Endothelial cell of umbilical vein (primary cell): ENCODE measurements at regions not wholly inside any gene's neighbourhood (a gene's known extent, or its start where the extent isn't known, plus 50 kb on each side); places are given as distances from the start of the nearest gene placed in this dataset.

Experiments
- BruUV-seq: library from RNA; stranded (reverse); fragments of 400-500 nt; replicated peaks from 2 replicates; lab custom pipeline; 2021; lab: Mats Ljungman, UMichigan
- CTCF ChIA-PET: fragments of 300-600, 350-600 bp; sonication (Branson Sonifier 250); formaldehyde crosslinking; loops from one replicate; lab custom pipeline; 2021; ENCODE audit warnings: antibody characterized with exemption, inconsistent platforms; lab: Charles Lee
- POLR2A ChIA-PET: fragments of 300-600, 350-600 bp; sonication (Branson Sonifier 250); formaldehyde crosslinking; loops from one replicate; lab custom pipeline; 2021; ENCODE audit warnings: antibody characterized with exemption, inconsistent platforms; lab: Charles Lee
- DNase-seq: peaks from one replicate; pipeline ENCODE4 v3.0.0-alpha.2; 2011; ENCODE audit warnings: low read depth, low spot score
- FAIRE-seq: peaks from 2 replicates; lab custom pipeline; 2011; peaks lifted over from hg19 to GRCh38; lab: Jason Lieb, UNC
- H2AFZ ChIP-seq: 2 replicates; pipeline ENCODE4 v1.6.0; 2012; ENCODE audit warnings: low read depth, low read length, control low read depth, inconsistent platforms
- H3K27ac ChIP-seq: 2 replicates; pipeline ENCODE4 v1.5.1; 2011; ENCODE audit warnings: low read depth, mild to moderate bottlenecking, control low read depth, low read length, moderate library complexity; ENCODE audit not compliant: insufficient read depth
- H3K27me3 ChIP-seq, 2 experiments: 2 replicates each; pipeline versions ENCODE4 v1.6.0 to v1.6.1; 2011; ENCODE audit warnings: low read length in 2 of 2, mixed read lengths in 1 of 2; ENCODE audit not compliant: control insufficient read depth in 2 of 2, insufficient read depth in 2 of 2
- H3K36me3 ChIP-seq, 2 experiments: 2 replicates in 1 of 2; 3 replicates in 1 of 2; pipeline ENCODE4 v1.5.1; 2011; ENCODE audit warnings: low read length in 2 of 2, mild to moderate bottlenecking in 1 of 2, moderate library complexity in 1 of 2; ENCODE audit not compliant: control insufficient read depth in 2 of 2, insufficient read depth in 2 of 2; ENCODE audit errors: extremely low read depth in 1 of 2
- H3K4me1 ChIP-seq: 3 replicates; pipeline ENCODE4 v1.5.1; 2011; ENCODE audit warnings: mild to moderate bottlenecking, low read length; ENCODE audit not compliant: control insufficient read depth, insufficient read depth; ENCODE audit errors: extremely low read depth
- H3K4me2 ChIP-seq: 2 replicates; pipeline ENCODE4 v1.6.1; 2011; ENCODE audit warnings: low read length, control low read depth, mixed read lengths; ENCODE audit not compliant: insufficient read depth
- H3K4me3 ChIP-seq, 3 experiments: fragments of 200-600 bp in 1 of 3; sonication (generic), shearing (Covaris generic) in 1 of 3; replicated peaks in 1 of 3; 2 replicates each; pipeline ENCODE4 v1.5.1; 2011 to 2016; ENCODE audit warnings: control low read depth in 3 of 3, low read length in 3 of 3, mild to moderate bottlenecking in 2 of 3, inconsistent platforms in 1 of 3, low read depth in 1 of 3, moderate library complexity in 1 of 3; ENCODE audit not compliant: insufficient read depth in 1 of 3
- H3K79me2 ChIP-seq: 2 replicates; pipeline ENCODE4 v1.6.0; 2012; ENCODE audit warnings: low read length, inconsistent platforms; ENCODE audit not compliant: control insufficient read depth, insufficient read depth
- H3K9ac ChIP-seq: replicated peaks from 2 replicates; pipeline ENCODE3; 2011; ENCODE audit warnings: low read length, control low read depth; ENCODE audit not compliant: insufficient read depth; ENCODE audit errors: extremely low read depth
- H3K9me1 ChIP-seq: replicated peaks from 3 replicates; pipeline ENCODE4 v1.6.0; 2011; ENCODE audit warnings: mild to moderate bottlenecking, low read length; ENCODE audit not compliant: control insufficient read depth, insufficient read depth; ENCODE audit errors: extremely low read depth
- H3K9me3 ChIP-seq: replicated peaks from 2 replicates; pipeline ENCODE4 v1.5.1; 2012; ENCODE audit warnings: low read length, inconsistent platforms; ENCODE audit not compliant: control insufficient read depth, insufficient read depth
- H4K20me1 ChIP-seq: replicated peaks from 2 replicates; pipeline ENCODE3; 2011; ENCODE audit warnings: mild to moderate bottlenecking, low read length; ENCODE audit not compliant: control insufficient read depth, insufficient read depth; ENCODE audit errors: extremely low read depth
- EZH2 ChIP-seq: IDR thresholded peaks from 2 replicates; pipeline ENCODE4 v1.6.1; 2012; ENCODE audit warnings: borderline replicate concordance, low read depth, mild to moderate bottlenecking, moderate library complexity, low read length, inconsistent platforms; ENCODE audit not compliant: severe bottlenecking
- FOS ChIP-seq: IDR thresholded peaks from 2 replicates; pipeline ENCODE4 v1.6.1; 2011; ENCODE audit warnings: mild to moderate bottlenecking, low read length, moderate library complexity, borderline replicate concordance; ENCODE audit not compliant: insufficient read depth
- GATA2 ChIP-seq: IDR thresholded peaks from 2 replicates; pipeline ENCODE4 v1.7.0; 2011; ENCODE audit warnings: low read depth, mild to moderate bottlenecking, moderate library complexity, mixed read lengths, low read length; ENCODE audit not compliant: insufficient read length, insufficient read depth
- JUN ChIP-seq: IDR thresholded peaks from 2 replicates; pipeline ENCODE4 v1.6.1; 2011; ENCODE audit warnings: borderline replicate concordance, low read depth; ENCODE audit not compliant: insufficient read length, insufficient read depth
- MAX ChIP-seq: IDR thresholded peaks from 2 replicates; pipeline ENCODE4 v1.6.1; 2011; ENCODE audit not compliant: insufficient read depth, insufficient read length
- MYC ChIP-seq: IDR thresholded peaks from one replicate; pipeline ENCODE4 v1.6.1; 2011; ENCODE audit warnings: mild to moderate bottlenecking, low read depth, low read length
- POLR2A ChIP-seq: IDR thresholded peaks from 2 replicates; pipeline ENCODE4 v1.6.1; 2012; ENCODE audit warnings: low read depth, mild to moderate bottlenecking, control low read depth, low read length
- POLR2AphosphoS5 ChIP-seq: IDR thresholded peaks from 2 replicates; pipeline ENCODE4 v1.6.1; 2012; ENCODE audit warnings: low read depth, mild to moderate bottlenecking, control low read depth, low read length, moderate library complexity; ENCODE audit not compliant: insufficient read depth
- dilution Hi-C: fragments of 300-500 bp; cut with MboI; formaldehyde crosslinking; loops from one replicate; pipeline ENCODE4 v1.15.0; 2019; ENCODE audit warnings: low sequenced_read_pairs; ENCODE audit not compliant: extremely low pct_ligation_motif_present
- intact Hi-C: fragments of 100-400 bp; cut with micrococcal nuclease; formaldehyde crosslinking; loops from one replicate; pipeline ENCODE4 v1.10.0; 2022

- Histone ChIP-seq H3K27ac (no peak overlapping the region), H3K9me1 (no peaks in the 10 kb centered on the region), H3K9ac (no peak overlapping the region), H3K36me3 (no peaks in the 10 kb centered on the region), H3K9me3 (no peaks in the 10 kb centered on the region), H3K4me3 (no peak overlapping the region), H2AFZ (no peak overlapping the region), H3K4me1 (no peaks in the 10 kb centered on the region), H3K4me2 (no peak overlapping the region), H4K20me1 (no peaks in the 10 kb centered on the region), H3K79me2 (no peaks in the 10 kb centered on the region), H3K27me3 (no peaks in the 10 kb centered on the region)
- POLR2A ChIA-PET: no interaction called here
- DNase-seq (no peak), FAIRE-seq (no peak)
- dilution Hi-C loops (no loop called here), intact Hi-C loops (no loop called here)
- TF ChIP-seq JUN (no peak), EZH2 (no peak), MAX (no peak), POLR2A (no peak), GATA2 (no peak), POLR2AphosphoS5 (no peak)
- TSS peak; percentile 45 for BruUV-seq
- CTCF ChIA-PET: interaction anchor here (0.9 to 1.3 kb wide), 2 partner anchors 14 to 491 kb away, joined by 3 to 5 read pairs; no protein-coding TSS in a partner anchor
Measured at GRCh38 chr7:138247568-138248333, 171.5 kb downstream of the AKR1D1 start.

GRCh38 chr7:138248609-138249008 is 172.3 kb downstream of the AKR1D1 start:
- dilution Hi-C loops: no loop called here
- FAIRE-seq: no peak
- no peak for TF ChIP-seq MAX
- TF ChIP-seq FOS: no peak
- TF ChIP-seq MYC: no peak
- TF ChIP-seq JUN: no peak

More at GRCh38 chr7:138248609-138249008, 172.3 kb downstream of the AKR1D1 start:
- intact Hi-C loops: no loop called here
- Histone ChIP-seq H3K79me2 (no peaks in the 10 kb centered on the region), H3K27ac (no peak overlapping the region), H3K4me3 (no peak overlapping the region), H3K9ac (no peak overlapping the region), H4K20me1 (no peaks in the 10 kb centered on the region), H3K4me1 (no peaks in the 10 kb centered on the region), H3K27me3 (no peaks in the 10 kb centered on the region), H3K9me3 (no peaks in the 10 kb centered on the region), H3K9me1 (no peaks in the 10 kb centered on the region), H3K4me2 (no peak overlapping the region), H2AFZ (no peak overlapping the region), H3K36me3 (no peaks in the 10 kb centered on the region)
- ChIA-PET CTCF (interaction anchor here (0.9 to 1.3 kb wide), 2 partner anchors 15 to 490 kb away, joined by 3 to 5 read pairs; no protein-coding TSS in a partner anchor), POLR2A (no interaction called here)
- no TSS peak for BruUV-seq
- no peak for DNase-seq
